A673 (cell line): ENCODE measurements at regions not wholly inside any gene's neighbourhood (a gene's known extent, or its start where the extent isn't known, plus 50 kb on each side); places are given as distances from the start of the nearest gene placed in this dataset.

Experiments used
- CTCF ChIP-seq: fragments of 300-800, 200-600 bp; sonication (generic); conservative IDR thresholded peaks from 2 replicates; pipeline ENCODE4 v1.5.1; 2017; ENCODE audit warnings: low read depth, mild to moderate bottlenecking, antibody characterized with exemption, low read length, moderate library complexity, mixed read lengths
- EZH2 ChIP-seq: fragments of 200-600 bp; sonication (generic); IDR thresholded peaks from 2 replicates; pipeline ENCODE4 v1.6.1; 2017; ENCODE audit warnings: borderline replicate concordance, low read depth, mild to moderate bottlenecking, mixed read lengths, antibody characterized with exemption, low read length; ENCODE audit not compliant: poor library complexity, severe bottlenecking

GRCh38 chr11:43614214-43614613 is 66.3 kb upstream of the HSD17B12 start:
- TF ChIP-seq CTCF (no peak), EZH2 (no peak)
